Amniotic stem cell (primary cell): ENCODE measurements at regions not wholly inside any gene's neighbourhood (a gene's known extent, or its start where the extent isn't known, plus 50 kb on each side); places are given as distances from the start of the nearest gene placed in this dataset.

Experiments used
- DNase-seq: peaks from one replicate; lab custom pipeline; 2025; lab: John Stamatoyannopoulos, UW

DNA sequence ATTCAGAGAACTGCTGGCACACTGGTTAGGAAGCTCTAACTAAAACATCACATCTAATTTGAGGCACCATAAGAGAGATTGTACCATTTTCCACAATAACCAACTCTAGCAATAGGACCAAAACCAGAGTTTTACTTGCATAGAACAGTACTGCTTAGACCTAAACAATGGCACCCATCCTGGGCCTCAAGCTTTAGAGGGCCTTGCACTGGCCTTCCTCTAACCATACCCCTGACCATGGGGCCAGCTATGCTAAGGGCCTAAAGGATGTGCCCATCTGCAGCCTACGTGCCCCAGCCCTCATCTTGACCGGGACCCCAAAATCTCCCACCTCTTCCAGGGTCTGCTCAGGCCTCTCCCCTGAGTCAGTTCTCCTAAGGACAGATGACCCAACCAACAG lies 74.4 kb upstream of the ARHGAP32 start:
- no peak for DNase-seq

DNA sequence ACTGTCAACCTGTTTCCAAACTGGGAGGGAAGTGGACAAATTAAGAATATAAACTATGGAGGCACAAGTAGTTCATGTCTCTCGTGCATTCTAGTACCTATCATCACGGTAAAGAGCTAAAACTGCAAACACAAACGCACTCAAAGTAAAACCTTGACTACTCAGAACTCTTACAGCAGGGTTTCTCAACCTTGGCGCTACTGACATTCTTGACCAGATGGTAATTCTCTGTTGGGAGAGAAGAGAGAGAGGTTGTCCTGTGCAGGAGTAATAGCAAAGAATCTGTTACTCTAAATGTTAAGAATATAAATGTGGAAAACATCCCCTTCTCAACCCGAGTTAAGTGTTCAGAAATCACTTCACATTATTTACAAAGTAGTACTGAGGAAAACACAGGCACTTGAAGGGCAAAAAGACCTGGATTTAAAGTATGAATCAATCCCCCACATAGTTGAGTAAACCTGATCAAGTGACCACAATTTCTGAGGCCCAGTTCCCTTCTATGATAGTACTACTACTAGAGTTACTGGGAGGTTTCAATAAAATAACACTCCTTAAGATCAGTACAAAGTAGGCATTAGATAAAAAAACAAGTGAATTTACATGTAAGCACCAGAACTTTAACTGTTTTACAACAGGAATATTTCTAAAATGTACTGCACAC lies 73.1 kb upstream of the ARHGAP32 start:
- no peak for DNase-seq

DNA sequence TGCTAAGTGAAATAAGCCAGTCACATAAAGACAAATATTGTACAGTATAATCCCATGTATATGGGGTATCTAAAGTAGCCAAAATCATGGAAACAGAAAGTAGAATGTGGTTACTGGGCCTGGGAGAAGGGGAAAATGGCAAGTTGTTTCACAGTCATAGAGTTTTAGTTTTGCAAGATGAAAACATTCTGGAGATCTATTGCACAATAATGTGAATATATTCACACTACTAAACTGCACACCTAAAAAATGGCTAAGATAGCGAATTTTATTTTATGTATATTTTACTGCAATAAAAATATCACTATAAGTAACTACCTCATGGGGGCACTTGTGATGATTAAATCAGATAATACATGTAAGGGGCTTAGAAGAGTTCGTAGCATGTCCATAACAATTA lies 72.0 kb upstream of the ARHGAP32 start:
- no peak for DNase-seq

DNA sequence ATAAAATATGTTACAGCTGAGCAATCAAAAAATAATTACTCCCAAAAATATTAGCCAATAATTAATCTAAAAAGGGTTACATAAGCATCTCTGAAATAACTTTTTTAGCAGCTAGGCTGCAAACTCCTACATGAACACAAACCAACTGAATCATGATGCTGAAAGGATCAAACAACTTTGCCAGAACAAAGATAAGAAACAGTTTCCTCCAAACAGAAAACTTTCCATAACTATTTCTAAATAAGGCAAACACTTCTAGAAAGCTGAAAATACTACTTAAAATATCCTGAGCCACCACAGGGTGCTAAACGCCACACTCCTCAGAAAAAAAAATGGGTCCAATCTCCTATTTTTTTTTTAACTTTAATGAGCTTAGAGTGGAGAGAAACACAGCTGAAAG lies 68.6 kb upstream of the ARHGAP32 start:
- no peak for DNase-seq

DNA sequence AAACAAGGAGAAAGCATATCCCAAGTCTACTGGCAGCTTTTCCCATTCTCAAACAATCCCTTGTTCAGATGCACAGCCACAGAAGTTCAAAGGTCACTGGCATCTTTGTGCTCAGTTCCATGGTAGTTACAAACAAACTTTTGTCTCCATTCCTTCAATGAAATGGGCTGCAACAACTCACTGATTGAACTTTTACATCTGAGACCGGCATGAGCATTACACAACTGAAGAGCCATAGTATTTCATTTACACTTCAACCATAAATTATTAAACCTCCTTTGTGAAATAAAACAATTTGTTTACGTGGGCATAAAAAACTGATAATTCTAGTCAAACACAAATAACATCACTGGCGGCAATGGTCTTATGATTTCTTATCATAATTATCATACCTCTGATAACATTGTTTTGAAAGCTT lies 67.8 kb upstream of the ARHGAP32 start:
- no peak for DNase-seq

DNA sequence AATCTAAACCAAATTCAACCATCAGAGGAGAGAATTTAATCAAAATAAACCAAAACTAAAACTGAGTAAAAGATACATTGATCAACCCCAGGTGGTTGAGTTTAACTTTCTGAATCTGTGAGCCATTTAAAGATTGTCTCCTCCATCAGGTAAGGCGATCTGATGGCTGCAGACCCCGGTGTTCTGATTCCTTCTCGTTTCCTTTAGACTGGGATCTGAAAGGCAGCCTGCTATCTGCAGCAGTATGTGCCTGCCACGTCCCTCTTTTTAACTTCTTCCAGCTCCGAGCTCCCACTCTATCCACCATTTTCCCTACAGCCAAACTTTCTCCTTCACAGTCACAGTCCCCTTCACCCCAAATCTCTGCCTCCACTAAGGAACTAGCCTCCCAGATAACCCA lies 66.1 kb upstream of the ARHGAP32 start:
- DNase-seq, result no peak

DNA sequence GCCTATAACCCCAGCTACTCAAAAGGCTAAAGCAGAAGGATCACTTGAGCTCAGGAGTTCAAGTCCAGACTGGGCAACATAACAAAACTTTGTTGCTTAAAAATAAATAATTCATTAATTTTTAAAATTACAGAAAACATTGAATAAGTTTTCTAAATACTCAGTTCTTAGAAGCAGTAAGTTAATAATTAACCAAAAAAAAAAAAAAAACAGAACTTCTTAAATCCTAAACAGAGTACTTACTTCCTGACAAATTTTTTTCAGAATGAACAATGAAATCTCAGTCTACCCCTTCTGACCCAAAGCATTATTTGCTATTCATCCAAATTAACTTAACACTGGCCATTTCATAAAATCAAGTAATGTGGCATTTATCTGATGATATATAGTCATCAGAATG lies 65.4 kb upstream of the ARHGAP32 start:
- no peak for DNase-seq

DNA sequence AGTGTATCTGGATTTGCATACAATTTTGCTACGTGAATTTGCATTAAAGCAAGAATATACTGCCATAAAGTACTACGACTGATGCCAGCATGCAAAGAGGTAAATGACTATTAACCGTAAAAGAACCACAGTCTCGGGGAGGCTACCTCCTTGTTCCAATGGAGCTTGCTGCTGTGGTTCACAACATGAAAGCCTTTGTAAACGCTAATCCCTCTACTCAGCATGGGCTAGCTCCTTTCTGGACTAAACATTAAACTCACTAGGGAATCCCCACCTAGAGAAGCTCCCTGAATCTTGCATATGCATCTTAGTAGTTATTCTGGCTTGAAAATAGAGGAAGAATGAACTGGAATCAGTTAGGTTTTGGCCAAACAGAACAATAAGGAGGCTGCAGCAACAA lies 60.5 kb upstream of the ARHGAP32 start:
- no peak for DNase-seq

DNA sequence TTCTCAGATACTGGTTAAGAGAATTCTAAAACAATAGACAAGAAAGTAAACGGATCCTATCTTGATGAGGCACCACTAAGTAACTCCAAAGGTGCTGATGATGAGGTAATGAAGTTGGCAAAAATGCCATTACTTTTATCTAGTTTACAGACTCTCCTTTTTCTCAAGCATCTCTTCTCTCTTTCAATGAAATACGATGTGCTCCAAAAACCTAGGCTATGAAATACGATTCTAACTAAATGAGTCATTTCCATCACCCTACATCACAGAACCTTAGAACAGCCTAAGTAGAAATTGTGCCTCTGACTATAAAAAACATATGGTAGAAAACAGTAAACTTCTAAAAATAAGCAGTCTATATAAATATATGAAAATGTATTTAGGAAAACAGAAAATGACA lies 58.9 kb upstream of the ARHGAP32 start:
- DNase-seq, result no peak

DNA sequence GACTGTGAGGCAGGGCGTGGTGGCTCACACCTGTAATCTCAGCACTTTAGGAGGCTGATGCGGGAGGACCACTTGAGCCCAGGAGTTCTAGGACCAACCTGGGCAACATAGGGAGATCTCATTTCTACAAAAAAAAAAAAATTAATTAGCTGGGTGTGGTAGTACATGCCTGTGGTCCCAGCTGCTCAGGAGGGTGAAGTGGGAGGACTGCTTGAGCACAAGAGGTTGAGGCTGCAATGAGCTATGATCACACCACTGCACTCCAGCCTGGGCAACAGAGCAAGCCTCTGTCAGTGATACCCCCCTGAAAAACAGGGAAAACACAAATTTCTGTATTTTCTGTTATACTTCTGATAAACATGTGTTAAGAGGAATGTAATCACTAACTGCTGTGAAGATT lies 57.8 kb upstream of the ARHGAP32 start:
- no peak for DNase-seq

DNA sequence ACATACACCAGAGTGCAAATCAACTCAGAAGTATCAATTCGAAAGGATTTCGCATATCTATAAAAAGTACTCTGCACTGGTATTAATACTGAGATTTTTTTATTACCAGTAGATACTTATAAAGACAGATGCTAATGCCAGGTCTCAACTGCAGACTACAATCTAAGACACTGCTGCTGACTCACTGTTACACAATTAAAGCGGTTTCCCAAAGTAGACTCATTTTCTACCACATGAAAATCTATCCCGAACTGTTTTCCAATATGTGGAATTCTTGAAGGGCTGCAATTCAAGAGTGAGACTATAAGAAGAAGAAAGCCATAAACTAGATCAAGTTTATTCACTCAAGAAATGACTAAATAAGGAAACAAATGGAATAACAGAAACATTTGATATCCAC lies 57.2 kb upstream of the ARHGAP32 start:
- DNase-seq, result no peak

DNA sequence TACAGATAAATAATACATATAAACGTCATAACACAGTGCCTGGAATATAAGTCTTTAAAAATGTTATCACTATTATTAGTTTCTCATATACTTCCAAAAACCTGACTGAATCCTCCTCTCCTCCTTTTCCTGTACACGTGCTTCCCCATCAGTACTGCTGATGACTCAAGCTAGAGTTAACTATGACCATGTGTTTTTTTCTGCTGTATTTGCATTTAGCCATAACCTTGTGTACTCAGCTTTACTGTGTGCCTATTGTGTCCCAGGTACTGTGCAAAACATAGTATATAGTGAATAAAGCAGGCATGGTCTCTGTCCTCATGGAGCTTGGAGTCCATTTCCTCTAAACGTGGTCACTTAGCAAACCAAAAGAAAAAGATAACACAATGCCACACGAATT lies 56.5 kb upstream of the ARHGAP32 start:
- DNase-seq, result no peak

DNA sequence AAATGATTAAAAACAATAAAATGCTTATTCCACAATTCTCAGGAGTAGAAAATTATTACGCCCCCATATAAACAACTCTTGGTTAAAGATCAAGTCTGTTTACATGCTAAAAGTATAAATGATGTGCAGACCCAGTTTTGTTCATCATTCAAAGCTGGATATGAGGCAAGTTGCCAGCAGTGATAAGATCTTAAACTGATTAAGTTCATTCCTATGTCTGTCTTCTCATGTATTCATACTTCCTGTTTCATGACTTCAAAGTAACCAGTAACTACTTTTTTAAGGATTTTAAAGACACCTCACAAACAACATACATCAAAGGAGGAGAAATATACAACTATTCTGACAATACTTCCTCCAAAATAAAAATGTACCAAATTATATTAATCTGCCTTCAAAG lies 55.0 kb upstream of the ARHGAP32 start:
- no peak for DNase-seq

DNA sequence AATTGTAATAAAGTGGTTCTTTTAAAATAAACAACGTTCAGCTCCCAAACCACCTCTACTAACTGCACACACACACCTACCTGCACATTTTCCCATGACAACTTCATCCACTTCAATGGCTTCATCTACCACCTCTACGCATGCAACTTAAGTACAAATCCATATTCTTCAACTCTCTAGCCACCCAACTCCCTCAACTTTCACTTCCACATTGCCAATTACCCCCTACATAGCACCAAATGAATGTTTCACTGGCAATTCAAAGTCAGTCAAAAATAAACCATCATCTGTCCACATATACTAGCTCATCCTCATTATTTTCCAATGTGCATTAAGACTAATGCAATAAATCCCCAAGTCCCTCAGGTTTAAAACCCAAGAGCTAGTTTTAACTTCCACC lies 50.7 kb upstream of the ARHGAP32 start:
- DNase-seq, result no peak
